GM12874 (cell line): ENCODE measurements at regions not wholly inside any gene's neighbourhood (a gene's known extent, or its start where the extent isn't known, plus 50 kb on each side); places are given as distances from the start of the nearest gene placed in this dataset.

Source experiments
- TF ChIP-seq, protein P1 (sequence below): IDR thresholded peaks from 2 replicates; pipeline ENCODE4 v1.5.1; 2011; ENCODE audit warnings: low read depth, mild to moderate bottlenecking, control low read depth, low read length, moderate library complexity; ENCODE audit not compliant: insufficient read depth

DNA sequence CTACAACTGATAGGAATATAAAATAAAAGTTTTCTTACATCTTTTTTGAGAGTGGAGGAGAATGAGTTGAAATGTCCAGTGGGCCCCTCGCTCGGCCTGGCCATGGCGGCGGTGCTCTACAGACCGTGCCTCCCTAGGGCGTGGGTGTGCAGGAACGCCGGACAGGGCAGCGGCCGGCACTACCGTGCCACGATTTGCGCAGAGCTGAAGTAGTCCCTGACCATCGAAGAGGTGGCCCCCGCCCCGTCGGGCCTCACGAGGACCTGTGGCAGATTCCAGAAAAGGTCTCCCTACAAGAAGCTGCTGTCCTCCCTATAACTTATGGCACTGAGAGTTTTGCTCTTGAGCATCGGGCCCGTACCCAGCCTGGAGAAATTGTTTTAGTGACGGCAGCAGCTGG, 228.9 kb upstream of the ARHGAP24 start:
- TF ChIP-seq, protein P1, sequence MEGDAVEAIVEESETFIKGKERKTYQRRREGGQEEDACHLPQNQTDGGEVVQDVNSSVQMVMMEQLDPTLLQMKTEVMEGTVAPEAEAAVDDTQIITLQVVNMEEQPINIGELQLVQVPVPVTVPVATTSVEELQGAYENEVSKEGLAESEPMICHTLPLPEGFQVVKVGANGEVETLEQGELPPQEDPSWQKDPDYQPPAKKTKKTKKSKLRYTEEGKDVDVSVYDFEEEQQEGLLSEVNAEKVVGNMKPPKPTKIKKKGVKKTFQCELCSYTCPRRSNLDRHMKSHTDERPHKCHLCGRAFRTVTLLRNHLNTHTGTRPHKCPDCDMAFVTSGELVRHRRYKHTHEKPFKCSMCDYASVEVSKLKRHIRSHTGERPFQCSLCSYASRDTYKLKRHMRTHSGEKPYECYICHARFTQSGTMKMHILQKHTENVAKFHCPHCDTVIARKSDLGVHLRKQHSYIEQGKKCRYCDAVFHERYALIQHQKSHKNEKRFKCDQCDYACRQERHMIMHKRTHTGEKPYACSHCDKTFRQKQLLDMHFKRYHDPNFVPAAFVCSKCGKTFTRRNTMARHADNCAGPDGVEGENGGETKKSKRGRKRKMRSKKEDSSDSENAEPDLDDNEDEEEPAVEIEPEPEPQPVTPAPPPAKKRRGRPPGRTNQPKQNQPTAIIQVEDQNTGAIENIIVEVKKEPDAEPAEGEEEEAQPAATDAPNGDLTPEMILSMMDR = no peak

DNA sequence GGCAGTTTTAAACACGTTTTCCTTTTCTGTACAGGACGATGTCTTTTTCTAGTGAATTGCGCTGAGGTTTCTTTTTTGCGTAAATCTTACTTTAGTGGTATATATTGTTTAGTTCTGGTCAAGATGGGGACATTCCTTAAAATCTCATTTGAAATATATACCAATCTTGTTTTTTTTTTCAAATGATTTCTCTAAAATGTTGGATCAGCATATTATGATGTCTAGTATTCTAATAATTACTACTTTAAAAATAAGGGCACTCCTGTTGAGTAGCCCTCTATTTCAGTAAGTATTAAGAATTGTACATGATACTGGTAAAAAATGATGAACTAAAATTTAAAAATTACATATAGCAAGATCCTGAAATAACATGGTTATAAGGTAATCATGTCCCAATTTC, 224.1 kb upstream of the ARHGAP24 start:
- TF ChIP-seq, protein P1 = no peak

DNA sequence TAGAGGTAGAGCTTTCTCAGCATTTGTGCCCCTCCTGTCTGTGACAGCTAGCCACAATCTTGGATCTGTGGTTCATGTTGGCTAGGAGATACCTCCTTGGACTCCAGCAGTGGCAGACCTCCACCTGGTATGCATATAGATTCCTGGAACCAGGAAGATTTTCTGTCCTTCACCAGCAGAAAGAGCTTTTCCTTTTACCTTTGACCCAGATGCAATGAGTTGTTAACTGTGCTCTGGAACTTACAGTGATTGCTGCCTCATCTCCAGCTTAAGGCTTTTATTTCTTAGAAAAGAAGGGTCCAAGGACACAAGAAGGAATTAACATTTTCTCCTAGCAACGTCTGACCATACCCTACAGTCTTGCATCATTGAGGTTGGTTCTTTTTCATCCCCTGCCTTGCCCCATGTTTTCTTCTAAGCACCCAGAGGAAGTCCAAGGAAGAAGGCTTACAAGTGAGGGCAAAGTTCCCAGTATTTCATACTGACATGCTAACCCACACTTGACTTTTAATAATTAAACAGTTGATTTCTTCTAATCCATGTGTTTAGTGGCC, 217.1 kb upstream of the ARHGAP24 start:
- TF ChIP-seq, protein P1 = no peak

DNA sequence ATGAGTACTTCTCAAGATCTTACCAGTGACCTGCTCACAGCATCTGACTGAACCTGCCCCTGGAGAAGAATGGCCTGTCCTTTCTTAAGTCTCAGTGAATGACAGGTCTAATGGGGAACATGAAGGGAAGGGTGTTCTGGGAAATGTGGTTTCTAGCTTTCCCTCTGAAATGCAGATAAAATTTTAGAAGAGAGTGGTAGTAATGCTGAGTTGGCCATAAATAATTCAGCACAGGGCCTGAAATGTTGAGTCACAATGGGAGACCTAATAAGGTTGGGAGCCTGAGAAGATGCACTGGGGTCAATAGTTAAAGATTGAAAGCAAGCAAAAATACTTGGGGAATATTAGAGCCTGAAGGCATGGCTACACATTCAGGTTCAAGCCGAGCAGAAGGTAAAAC, 214.9 kb upstream of the ARHGAP24 start:
- TF ChIP-seq, protein P1 = no peak

DNA sequence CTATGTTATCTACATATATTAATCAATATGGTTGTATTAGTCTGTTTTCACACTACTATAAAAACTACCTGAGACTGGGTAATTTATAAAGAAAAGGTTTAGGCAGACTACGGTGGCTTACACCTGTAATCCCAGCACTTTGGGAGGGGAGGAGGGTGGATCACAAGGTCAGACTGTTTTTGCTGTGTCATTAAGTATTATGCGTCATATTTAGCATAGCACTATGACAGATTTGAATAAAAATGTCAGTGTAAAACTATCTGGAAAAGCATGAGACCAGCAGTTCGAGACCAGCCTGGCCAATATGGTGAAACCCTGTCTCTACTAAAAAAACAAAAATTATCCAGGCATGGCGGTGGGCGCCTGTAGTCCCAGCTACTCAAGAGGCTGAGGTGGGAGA, 209.7 kb upstream of the ARHGAP24 start:
- TF ChIP-seq, protein P1 = no peak

DNA sequence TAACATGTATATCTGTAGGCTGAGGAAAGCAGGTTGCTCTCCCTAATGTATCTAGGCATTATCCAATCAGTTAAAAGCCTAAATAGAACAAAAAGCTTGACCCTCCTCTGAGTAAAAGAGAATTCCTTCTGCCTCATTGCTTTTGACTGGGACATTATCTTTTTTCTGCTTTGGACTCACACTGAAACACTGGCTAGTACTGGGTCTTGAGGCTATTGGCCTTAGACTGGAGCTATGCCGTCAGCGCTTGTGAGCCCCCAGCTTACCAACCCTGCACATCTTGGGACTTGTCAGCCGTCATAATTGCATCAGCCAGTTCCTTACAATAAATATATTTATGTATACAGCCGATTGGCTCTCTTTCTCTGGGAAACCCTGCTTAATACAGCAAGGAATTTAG, 206.8 kb upstream of the ARHGAP24 start:
- TF ChIP-seq, protein P1 = no peak

DNA sequence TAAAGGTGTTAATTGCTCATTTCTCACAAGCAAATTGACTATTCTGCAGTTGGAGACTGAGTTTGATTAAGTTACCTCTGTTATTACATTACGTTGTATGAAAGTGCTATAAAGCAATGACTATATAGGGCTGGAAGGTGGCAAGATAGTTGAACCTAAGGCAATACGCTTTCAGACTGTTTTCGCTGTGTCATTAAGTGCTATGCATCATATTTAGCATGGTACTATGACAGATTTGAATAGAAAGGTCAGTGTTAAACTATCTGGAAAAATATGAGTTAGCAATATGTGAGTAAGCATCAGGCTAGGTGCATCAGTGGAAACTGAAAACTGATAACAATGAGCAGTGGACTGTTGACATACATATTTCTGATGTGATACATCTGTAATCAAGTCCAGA, 206.0 kb upstream of the ARHGAP24 start:
- TF ChIP-seq, protein P1 = no peak
